Ishikawa (cell line): ENCODE measurements at regions not wholly inside any gene's neighbourhood (a gene's known extent, or its start where the extent isn't known, plus 50 kb on each side); places are given as distances from the start of the nearest gene placed in this dataset.

Source experiments
- CEBPB ChIP-seq: IDR thresholded peaks from 2 replicates; pipeline ENCODE4 v1.6.1; 2012
- CREB1 ChIP-seq: IDR thresholded peaks from 2 replicates; pipeline ENCODE4 v1.6.1; 2012; ENCODE audit warnings: low read depth
- EGR1 ChIP-seq: IDR thresholded peaks from 2 replicates; pipeline ENCODE4 v1.6.1; 2012
- EP300 ChIP-seq: IDR thresholded peaks from 2 replicates; pipeline ENCODE4 v1.6.1; 2012; ENCODE audit warnings: borderline replicate concordance
- FOXM1 ChIP-seq: IDR thresholded peaks from 2 replicates; pipeline ENCODE4 v1.6.1; 2012; ENCODE audit warnings: low read depth, borderline replicate concordance
- MAX ChIP-seq: IDR thresholded peaks from 2 replicates; pipeline ENCODE4 v1.6.1; 2012
- NFIC ChIP-seq: IDR thresholded peaks from 2 replicates; pipeline ENCODE4 v1.6.1; 2012
- RAD21 ChIP-seq: IDR thresholded peaks from 2 replicates; pipeline ENCODE4 v1.6.1; 2012; ENCODE audit warnings: low read depth
- REST ChIP-seq: IDR thresholded peaks from 2 replicates; pipeline ENCODE4 v1.6.1; 2012; ENCODE audit warnings: low read depth, mild to moderate bottlenecking
- TAF1 ChIP-seq: IDR thresholded peaks from 2 replicates; pipeline ENCODE4 v1.6.1; 2012; ENCODE audit warnings: low read depth, mild to moderate bottlenecking
- TCF12 ChIP-seq: IDR thresholded peaks from 2 replicates; pipeline ENCODE4 v1.6.1; 2012; ENCODE audit warnings: low read depth
- TEAD4 ChIP-seq: IDR thresholded peaks from 2 replicates; pipeline ENCODE4 v1.6.1; 2012
- USF1 ChIP-seq: IDR thresholded peaks from 2 replicates; pipeline ENCODE4 v1.6.1; 2012
- YY1 ChIP-seq: IDR thresholded peaks from 2 replicates; pipeline ENCODE4 v1.6.1; 2012; ENCODE audit warnings: low read depth
- ZBTB7A ChIP-seq: IDR thresholded peaks from 2 replicates; pipeline ENCODE4 v1.6.1; 2012; ENCODE audit warnings: low read depth

GRCh38 chr1:224507771-224508523 lies 73.3 kb upstream of the WDR26 start:
- TF ChIP-seq MAX (no peak), FOXM1 (no peak), USF1 (no peak), TCF12 (no peak), REST (no peak), ZBTB7A (no peak), TEAD4 (no peak)

GRCh38 chr1:224509907-224510306 lies 75.3 kb upstream of the WDR26 start:
- TF ChIP-seq MAX (no peak), REST (no peak), RAD21 (no peak)

- no peak for TF ChIP-seq TEAD4
- TF ChIP-seq ZBTB7A: no peak
- TF ChIP-seq EP300: no peak
- no peak for TF ChIP-seq FOXM1
- no peak for TF ChIP-seq TAF1
- no peak for TF ChIP-seq EGR1
- no peak for TF ChIP-seq REST
- TF ChIP-seq CREB1: no peak
- no peak for TF ChIP-seq MAX
- no peak for TF ChIP-seq NFIC
- no peak for TF ChIP-seq TCF12
- TF ChIP-seq YY1: no peak
- no peak for TF ChIP-seq RAD21
- TF ChIP-seq USF1: no peak
- TF ChIP-seq CEBPB: no peak
Observed at GRCh38 chr1:224510880-224511645, 76.5 kb upstream of the WDR26 start.

- TF ChIP-seq EP300 (no peak), MAX (no peak), FOXM1 (no peak), REST (no peak), CREB1 (no peak), NFIC (no peak), ZBTB7A (no peak), TCF12 (no peak), CEBPB (no peak), EGR1 (no peak), USF1 (no peak), RAD21 (no peak), TEAD4 (no peak)
Observed at GRCh38 chr1:224512600-224513151, 78.1 kb upstream of the WDR26 start.
